AG08395 (cell line): ENCODE measurements at regions not wholly inside any gene's neighbourhood (a gene's known extent, or its start where the extent isn't known, plus 50 kb on each side); places are given as distances from the start of the nearest gene placed in this dataset.
"Not testable (repeated sequence)": the region's sequence is repeated elsewhere in the genome, so short reads cannot be mapped to it uniquely, and the experiment has no call there.

Experiments used
- DNase-seq: peaks from one replicate; pipeline ENCODE4 v3.0.0; 2012; ENCODE audit warnings: mixed read lengths, low spot score

GRCh38 chr7:9919-10318 is 182.5 kb upstream of the FAM20C start:
- not testable (repeated sequence) for DNase-seq

- DNase-seq: not testable (repeated sequence)
Observed at GRCh38 chr7:32565-33280, 159.6 kb upstream of the FAM20C start.

DNA sequence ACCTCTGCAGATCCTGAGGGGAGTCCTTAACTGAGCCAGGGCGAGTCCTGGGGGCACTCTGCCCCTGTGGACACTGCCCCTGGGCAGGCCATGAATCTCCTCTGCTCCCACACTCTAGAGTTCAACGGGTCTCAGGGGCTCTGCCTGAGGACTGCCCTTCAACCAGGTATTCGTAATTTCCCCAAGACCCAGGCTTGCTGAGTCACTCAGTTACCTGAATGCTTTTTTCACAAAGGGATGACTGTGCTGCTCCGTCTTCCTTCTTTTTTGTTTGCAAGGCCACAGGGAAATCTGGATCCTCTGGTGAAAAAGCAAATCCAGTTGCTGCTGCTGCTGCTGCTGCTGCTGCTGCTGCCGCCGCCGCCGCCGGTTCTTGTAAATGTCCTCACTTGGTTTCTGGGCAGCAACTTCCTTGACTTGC is 157.2 kb upstream of the FAM20C start:
- not testable (repeated sequence) for DNase-seq

DNA sequence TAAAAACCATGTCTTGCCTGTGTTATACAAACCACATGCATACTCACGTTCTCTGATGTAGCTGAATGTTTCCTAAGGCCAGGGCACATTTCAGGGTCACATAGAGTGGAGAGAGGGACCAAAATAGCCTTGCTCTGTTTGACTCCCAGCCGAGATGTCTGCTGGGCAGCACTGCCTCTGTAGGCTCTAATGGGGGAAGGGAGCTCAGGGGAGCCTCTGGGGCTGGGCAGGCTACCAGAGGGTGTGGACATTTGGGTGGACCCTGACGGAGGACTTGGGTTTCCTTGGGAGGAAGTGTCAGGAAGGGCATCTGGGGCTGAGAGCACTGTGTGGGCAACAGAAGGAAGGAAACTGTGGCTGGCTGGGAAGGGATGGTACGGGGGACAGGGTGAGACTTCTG is 155.8 kb upstream of the FAM20C start:
- not testable (repeated sequence) for DNase-seq

GRCh38 chr7:37656-38055 is 154.7 kb upstream of the FAM20C start:
- not testable (repeated sequence) for DNase-seq

- not testable (repeated sequence) for DNase-seq
Observed at GRCh38 chr7:38444-38843, 153.9 kb upstream of the FAM20C start.

DNA sequence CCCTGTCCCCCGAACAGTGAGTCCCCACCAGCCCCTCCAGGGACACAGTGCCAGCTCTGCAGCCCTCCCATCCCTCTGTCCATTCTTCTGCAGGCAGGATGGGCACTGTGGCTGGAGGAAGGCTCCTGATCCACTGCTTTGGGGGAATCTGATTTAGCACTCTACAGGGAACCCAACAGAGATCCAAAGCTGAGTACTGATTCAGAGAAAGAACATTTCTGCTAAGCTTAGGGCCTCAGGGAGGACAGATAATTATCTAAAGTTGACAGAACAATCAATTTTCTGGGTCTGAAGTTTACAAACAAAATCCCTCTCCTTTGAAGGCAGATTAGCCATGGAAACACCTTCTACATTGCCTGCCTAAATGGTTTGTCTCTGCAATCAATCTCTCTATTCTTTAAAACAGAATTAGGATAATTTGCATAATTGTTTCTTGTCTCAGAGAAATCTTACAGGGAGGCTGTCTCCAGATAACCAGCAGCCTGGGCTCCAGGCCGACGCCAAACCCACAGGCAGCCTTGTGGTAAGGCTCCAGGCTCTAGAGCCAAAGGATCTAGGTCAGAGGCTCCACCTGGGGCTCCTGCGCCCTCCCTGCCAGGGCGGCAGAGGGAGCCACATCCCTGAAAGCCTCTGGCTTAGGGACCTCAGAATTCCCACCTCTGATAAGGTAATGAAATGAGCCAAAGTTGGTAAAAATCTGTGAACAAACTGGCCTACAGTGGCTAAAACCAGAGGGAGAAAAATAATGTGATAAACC is 152.2 kb upstream of the FAM20C start:
- DNase-seq: not testable (repeated sequence)

DNA sequence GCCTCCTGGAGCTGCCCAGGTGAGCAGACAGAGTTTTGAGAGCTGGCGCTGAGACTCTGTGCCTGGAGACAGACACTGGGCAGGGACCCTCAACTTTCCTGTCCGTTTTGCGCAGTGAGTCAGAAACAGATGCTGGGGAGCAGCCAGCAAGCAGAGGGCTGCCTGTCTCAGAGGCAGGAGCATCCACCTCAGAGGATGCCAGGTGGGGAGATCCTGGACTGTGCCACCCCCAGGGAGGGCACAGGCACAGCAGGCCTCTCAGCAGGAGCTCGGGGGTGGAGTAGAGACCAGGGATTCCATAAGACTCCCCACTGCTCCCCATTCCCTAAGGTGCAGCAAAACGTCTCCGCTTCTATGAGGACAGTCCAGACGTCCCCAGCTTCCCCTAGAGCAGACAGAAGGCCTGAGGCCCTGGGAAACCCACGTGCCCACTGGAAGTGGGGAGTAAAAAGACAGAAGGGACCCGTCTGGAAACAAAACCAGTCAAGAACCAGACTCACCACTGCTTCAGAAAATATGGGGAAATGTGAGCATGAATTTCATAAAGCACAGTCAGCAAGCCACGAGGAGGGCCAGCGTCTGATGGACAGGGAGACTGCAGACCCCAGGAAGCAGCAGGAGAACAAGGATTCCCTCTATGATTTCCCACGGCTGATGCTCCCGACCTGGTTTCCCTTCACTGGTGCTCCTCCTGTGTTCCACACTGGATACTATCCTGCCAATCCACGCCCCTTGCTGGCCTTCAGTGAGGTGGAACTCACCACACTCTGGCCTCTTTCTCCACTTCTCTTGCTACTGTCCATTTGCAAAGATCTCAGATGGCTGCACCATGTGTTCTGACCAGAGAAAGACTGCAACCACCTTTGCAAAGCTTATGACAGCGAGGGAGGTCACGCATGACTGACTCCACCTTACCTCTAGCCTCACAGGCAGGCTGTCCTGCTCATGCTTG is 151.3 kb upstream of the FAM20C start:
- no peak for DNase-seq

DNA sequence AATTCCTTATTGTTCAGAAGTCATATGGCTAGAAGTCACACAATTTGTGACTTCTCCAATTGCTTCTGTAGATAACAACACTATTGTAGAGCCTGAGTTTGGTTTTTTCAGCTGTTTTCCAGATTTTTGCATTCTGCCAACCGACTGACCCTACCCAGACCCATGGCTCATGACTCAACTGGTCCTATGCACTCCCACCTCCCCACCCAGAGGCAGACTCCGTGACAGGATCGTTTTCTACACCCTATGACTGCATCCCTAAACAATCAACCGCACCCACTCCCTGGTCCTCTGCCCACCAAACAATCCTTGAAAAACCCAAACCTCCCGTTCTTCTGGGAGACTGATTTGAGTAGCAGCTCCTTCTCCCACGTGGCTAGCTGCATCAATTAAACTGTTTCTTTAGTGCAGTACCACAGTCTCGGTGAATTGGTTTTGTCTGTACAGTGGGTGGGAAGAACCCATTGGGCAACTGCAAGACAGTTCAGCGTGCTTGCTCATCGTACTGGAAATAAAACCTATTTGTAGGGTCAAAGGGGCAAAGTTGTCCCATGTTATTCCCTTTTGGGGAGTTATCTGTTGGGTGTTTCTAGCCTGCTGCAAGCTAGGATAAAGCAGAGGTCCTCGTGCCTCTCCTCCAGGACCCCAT is 150.3 kb upstream of the FAM20C start:
- DNase-seq: no peak

DNA sequence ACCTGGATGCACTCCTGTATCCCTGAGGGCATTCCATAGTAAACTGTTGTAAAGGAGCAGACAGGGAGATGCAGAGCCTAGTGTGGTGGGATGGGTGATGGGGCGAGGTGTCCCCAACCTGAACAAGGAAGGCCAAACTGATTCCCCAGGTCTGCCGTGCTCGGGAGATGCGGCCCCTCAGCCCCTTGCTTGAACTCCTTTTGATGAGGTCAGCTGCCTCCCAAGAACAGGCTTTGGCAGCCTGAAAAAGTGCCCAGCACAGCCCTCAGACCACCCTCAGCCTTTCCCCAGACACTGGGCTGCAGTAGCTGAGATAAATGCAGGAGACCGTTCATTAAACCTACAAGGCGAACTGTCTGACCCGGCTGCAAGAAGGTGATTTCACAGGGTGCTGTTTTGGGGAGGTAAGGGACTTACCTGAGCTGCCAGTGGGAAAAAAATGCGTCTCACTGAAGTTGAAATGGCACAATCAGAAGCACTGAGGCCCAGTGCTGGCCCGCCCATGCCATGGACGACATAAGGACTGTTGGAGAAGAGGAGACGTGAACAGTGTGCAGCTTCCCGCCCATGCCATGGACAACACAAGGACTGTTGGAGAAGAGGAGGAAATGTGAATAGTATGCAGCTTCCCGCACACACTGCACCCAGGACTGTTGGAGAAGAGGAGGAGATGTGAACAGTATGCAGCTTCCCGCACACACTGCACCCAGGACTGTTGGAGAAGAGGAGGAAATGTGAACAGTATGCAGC is 148.4 kb upstream of the FAM20C start:
- DNase-seq: no peak

DNA sequence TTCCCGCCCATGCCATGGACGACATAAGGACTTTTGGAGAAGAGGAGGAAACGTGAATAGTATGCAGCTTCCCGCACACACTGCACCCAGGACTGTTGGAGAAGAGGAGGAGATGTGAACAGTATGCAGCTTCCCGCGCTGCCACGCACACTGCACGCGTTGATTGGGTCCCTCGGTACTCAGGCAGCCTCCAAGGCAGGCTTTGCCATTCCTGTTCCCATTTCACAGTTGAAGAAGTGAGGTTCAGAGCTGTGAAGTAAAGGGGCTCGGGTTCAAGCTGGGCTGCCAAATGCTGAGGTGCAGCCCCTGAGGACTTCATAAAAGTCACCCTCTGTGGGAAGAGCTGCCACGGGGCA is 147.9 kb upstream of the FAM20C start:
- no peak for DNase-seq

- DNase-seq: no peak
Observed at GRCh38 chr7:45106-46090, 147.0 kb upstream of the FAM20C start.

- DNase-seq: no peak
Observed at GRCh38 chr7:46123-46829, 146.1 kb upstream of the FAM20C start.

- DNase-seq: no peak
Observed at GRCh38 chr7:46830-47140, 145.6 kb upstream of the FAM20C start.

GRCh38 chr7:51456-52068 is 140.8 kb upstream of the FAM20C start:
- DNase-seq: no peak

DNA sequence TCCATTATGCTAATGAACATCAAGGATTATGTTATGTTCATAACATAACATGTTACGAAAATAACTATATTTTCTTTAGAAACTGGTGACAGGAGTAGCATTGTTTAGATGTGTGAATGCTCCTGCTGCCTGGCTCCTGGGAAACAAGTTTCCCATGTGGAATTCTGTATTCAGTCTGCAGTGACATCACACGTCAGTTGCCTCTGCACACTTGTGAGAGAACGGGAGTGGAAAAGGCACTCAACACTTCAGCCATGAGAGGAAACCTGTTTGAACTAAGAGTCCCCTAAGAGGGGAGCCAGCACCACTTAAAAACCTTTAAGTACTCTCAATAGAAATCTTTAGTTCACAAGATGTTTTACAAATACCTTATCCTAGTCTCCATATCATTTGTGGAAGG is 140.3 kb upstream of the FAM20C start:
- DNase-seq: no peak

GRCh38 chr7:53531-53930 is 138.8 kb upstream of the FAM20C start:
- no peak for DNase-seq

- no peak for DNase-seq
Observed at GRCh38 chr7:54615-55014, 137.8 kb upstream of the FAM20C start.

DNA sequence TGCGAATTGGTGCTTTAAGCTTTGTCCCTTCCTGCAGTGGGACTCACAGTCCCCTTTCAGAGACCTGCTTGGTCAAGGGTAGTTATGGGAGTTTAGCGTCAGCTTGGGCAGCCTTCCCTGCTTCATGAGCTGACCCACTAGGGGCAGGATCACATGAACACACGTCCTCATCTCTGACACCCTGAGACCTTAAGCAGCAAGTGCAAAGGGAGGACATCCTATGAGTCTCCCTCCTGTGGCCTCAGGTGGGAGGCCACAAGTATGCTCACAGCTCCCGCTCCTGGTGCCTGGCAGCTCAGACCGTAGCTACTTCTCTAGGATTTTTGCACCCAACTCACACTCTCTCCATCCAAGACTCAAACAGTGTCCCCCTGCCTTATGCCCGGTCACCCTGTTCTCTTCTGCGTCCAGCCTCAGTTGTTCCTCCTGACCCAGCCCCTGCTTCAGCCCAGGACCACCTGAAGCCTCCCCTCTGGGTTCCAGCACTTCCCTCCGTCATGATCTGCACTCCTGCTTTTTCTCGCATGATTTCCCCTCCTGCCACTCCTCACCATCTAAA is 136.6 kb upstream of the FAM20C start:
- DNase-seq: no peak
